Lower lobe of right lung (tissue), 2 donors: ENCODE measurements at regions not wholly inside any gene's neighbourhood (a gene's known extent, or its start where the extent isn't known, plus 50 kb on each side); places are given as distances from the start of the nearest gene placed in this dataset.
A peak's percentile ranks its signal among the peaks of the same experiment; 100 is the strongest.
"Not testable (repeated sequence)": the region's sequence is repeated elsewhere in the genome, so short reads cannot be mapped to it uniquely, and the experiment has no call there.

Source experiments
- ATAC-seq, 2 donors: fragments of 200-7000 bp; cut with Tn5 transposase; one replicate each; pipeline ENCODE4 v1.9.1; 2020 to 2022; ENCODE audit warnings: mild to moderate bottlenecking in 2 of 2, moderate library complexity in 2 of 2
- DNase-seq: peaks from one replicate; pipeline ENCODE4 v3.0.0-alpha.2; 2020
- H3K27ac ChIP-seq: fragments of 200-600 bp; one replicate; pipeline ENCODE4 v1.8.0; 2022
- H3K27me3 ChIP-seq: fragments of 200-600 bp; one replicate; pipeline ENCODE4 v1.8.0; 2022; ENCODE audit warnings: low read depth
- H3K36me3 ChIP-seq: fragments of 200-600 bp; one replicate; pipeline ENCODE4 v1.8.0; 2022; ENCODE audit warnings: mild to moderate bottlenecking
- H3K4me1 ChIP-seq: fragments of 200-600 bp; one replicate; pipeline ENCODE4 v1.8.0; 2022
- H3K4me3 ChIP-seq: fragments of 200-600 bp; one replicate; pipeline ENCODE4 v1.8.0; 2022; ENCODE audit warnings: mild to moderate bottlenecking
- H3K9me3 ChIP-seq: fragments of 200-600 bp; one replicate; pipeline ENCODE4 v1.8.0; 2022
- intact Hi-C: fragments of 100-400 bp; cut with DNase I; formaldehyde crosslinking; loops from one replicate; pipeline ENCODE4 v1.11.0; 2022
- TF ChIP-seq, protein P1 (sequence below): fragments of 200-600 bp; IDR thresholded peaks from one replicate; pipeline ENCODE4 v1.8.0; 2022; ENCODE audit warnings: antibody characterized with exemption, mild to moderate bottlenecking
- donor health status: DM: no; HTN: yes; CAD: no; lungs with severe emphysema.

DNA sequence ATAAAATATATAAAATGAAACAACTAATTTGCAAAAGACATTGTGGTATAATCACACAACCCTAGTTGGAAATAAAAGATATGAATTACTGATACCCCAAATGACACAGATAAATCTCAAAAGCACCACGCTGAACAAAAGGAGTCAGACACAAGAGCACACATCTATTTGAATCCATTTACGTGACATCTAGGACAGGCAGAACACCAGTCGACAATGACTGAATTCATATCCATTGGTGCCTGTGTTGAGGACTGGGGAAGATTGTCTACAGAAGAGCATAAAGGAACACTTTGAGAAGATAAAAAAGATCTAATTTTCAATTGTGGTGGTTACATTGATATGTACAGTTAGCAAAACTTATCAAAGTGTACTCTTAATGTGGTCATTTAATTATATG, 874.1 kb downstream of the LTN1 start:
- TF ChIP-seq, protein P1, sequence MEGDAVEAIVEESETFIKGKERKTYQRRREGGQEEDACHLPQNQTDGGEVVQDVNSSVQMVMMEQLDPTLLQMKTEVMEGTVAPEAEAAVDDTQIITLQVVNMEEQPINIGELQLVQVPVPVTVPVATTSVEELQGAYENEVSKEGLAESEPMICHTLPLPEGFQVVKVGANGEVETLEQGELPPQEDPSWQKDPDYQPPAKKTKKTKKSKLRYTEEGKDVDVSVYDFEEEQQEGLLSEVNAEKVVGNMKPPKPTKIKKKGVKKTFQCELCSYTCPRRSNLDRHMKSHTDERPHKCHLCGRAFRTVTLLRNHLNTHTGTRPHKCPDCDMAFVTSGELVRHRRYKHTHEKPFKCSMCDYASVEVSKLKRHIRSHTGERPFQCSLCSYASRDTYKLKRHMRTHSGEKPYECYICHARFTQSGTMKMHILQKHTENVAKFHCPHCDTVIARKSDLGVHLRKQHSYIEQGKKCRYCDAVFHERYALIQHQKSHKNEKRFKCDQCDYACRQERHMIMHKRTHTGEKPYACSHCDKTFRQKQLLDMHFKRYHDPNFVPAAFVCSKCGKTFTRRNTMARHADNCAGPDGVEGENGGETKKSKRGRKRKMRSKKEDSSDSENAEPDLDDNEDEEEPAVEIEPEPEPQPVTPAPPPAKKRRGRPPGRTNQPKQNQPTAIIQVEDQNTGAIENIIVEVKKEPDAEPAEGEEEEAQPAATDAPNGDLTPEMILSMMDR, result no peak
- no peaks in the 10 kb centered on the region for H3K27me3 ChIP-seq
- H3K4me1 ChIP-seq, result no peaks in the 10 kb centered on the region
- intact Hi-C loops, result no loop called here
- no peaks in the 10 kb centered on the region for H3K9me3 ChIP-seq
- DNase-seq (no peak), ATAC-seq (no peak)
- no peak overlapping the region for H3K4me3 ChIP-seq
- no peaks in the 10 kb centered on the region for H3K36me3 ChIP-seq
- no peak overlapping the region for H3K27ac ChIP-seq

DNA sequence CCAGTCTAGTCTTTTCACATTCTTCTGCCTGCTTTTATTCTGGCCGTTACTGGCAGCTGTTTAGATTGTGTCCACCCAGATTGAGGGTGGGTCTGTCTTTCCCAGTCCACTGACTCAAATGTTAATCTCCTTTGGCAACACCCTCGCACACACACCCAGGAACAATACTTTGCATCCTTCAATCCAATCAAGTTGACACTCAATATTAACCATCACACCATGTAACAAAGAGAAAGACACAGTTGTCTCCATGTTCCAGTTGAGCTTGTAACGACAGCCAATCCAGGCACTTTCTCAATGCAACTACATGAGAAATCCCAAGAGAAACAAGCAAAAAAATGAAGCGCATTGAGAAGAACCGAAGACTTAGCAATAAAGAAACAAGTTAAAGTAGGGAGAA, 877.7 kb downstream of the LTN1 start:
- H3K4me3 ChIP-seq, H3K4me1 ChIP-seq, intact Hi-C loops, H3K27ac ChIP-seq, H3K36me3 ChIP-seq, ATAC-seq, H3K9me3 ChIP-seq, DNase-seq, H3K27me3 ChIP-seq: not testable (repeated sequence)

DNA sequence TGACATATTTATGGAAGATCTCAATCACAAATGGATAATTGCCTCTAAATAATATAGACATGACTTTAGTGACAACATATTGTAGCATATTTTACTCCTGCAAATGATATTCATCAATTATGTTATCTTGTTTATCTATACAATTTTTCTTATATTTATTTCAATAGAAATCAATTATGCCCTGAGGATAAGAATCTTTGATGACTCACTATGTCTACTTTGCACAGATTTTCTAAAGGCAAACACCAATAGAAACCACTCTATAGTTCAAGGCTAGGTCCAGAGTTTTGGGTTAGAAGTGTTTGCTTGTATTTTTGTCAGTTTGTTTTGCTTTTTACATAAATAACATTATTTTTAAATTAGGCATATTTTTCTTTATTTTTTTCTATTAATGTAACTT, 879.0 kb downstream of the LTN1 start:
- no peak for DNase-seq
- peaks cover 5% of the 10 kb centered on the region for H3K4me1 ChIP-seq
- H3K27me3 ChIP-seq, result no peaks in the 10 kb centered on the region
- no peak for ATAC-seq
- TF ChIP-seq, protein P1, result no peak
- H3K9me3 ChIP-seq, result no peaks in the 10 kb centered on the region
- H3K27ac ChIP-seq, result no peak overlapping the region
- H3K36me3 ChIP-seq, result no peaks in the 10 kb centered on the region
- H3K4me3 ChIP-seq, result no peak overlapping the region
- intact Hi-C loops, result no loop called here

DNA sequence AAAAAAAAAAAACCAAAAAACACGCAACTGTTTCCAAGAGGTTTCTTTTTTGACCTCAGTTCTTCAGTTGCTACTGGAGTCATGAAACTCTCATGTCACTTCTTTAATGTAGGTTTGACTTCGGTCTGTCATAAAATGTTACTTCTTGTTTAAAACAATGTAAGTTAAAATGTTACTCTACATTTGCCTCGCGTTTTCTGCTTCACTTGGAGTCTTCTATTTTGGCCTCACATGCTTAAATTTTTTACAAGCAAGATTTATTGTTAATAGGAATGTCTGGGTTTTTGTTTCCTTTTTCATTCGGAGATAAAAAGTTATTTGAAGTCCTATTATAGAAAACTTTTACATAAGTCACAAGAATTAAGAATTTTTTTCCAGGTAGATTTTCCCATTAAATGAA, 880.2 kb downstream of the LTN1 start:
- intact Hi-C loops, result no loop called here
- no peaks in the 10 kb centered on the region for H3K9me3 ChIP-seq
- TF ChIP-seq, protein P1, result no peak
- H3K27ac ChIP-seq, result no peak overlapping the region
- no peaks in the 10 kb centered on the region for H3K36me3 ChIP-seq
- DNase-seq, result no peak
- H3K4me1 ChIP-seq, result peaks cover 5% of the 10 kb centered on the region
- no peaks in the 10 kb centered on the region for H3K27me3 ChIP-seq
- ATAC-seq, result no peak
- H3K4me3 ChIP-seq, result no peak overlapping the region

DNA sequence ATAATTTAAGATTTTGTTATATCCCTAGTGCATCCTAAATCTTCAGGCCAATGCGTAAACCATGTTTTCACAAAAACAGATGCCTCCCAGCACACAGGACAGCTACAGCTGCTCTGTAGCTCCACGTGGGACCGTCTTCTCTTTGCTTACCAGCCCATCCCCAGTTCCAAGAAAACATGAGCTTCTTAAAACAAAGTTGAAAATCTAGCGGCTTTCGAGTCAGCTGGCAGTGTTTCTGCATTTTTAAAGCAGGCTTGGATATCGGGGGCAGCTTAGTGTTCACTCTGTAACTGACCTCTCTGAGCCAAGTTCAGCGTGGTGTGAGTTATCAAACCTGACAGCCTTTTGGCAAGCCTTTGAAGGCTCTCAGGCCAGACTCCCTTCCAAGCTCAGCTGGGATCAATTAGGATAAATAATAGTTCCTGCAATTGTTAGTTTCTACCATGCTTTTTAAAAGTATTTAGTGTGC, 881.5 kb downstream of the LTN1 start:
- no peaks in the 10 kb centered on the region for H3K9me3 ChIP-seq
- DNase-seq (no peak), ATAC-seq (peak; percentile 78 to 82)
- intact Hi-C loops, result no loop called here
- H3K36me3 ChIP-seq, result no peaks in the 10 kb centered on the region
- peaks cover 5% of the 10 kb centered on the region for H3K4me1 ChIP-seq
- H3K4me3 ChIP-seq, result no peak overlapping the region
- no peak overlapping the region for H3K27ac ChIP-seq
- TF ChIP-seq, protein P1, result no peak
- H3K27me3 ChIP-seq, result no peaks in the 10 kb centered on the region

DNA sequence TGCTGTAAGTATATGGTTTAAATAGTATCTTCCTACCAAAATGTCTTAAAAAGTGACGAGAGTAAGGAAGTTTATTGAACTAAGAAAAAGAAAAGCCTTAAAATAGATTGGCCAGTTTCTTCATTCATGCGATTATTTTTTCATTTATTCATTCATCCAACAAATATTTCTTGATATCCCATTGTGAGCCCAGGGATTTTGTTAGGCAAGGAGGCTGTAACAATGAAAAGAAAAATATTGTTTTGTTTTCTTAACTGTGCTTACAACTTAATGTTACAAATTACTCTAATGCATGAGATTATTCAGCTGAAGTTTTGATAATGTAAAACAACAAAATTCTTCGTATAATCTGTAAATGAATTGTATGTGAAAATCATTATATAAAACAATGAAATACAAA, 882.0 kb downstream of the LTN1 start:
- intact Hi-C loops, result no loop called here
- H3K27me3 ChIP-seq, result no peaks in the 10 kb centered on the region
- H3K27ac ChIP-seq, result no peak overlapping the region
- H3K36me3 ChIP-seq, result no peaks in the 10 kb centered on the region
- DNase-seq (no peak), ATAC-seq (no peak)
- no peaks in the 10 kb centered on the region for H3K9me3 ChIP-seq
- H3K4me3 ChIP-seq, result no peak overlapping the region
- H3K4me1 ChIP-seq, result peaks cover 5% of the 10 kb centered on the region
- TF ChIP-seq, protein P1, result no peak
